ENCODE measurements at regions not wholly inside any gene's neighbourhood (a gene's known extent, or its start where the extent isn't known, plus 50 kb on each side); places are given as distances from the start of the nearest gene placed in this dataset.
"Not testable (repeated sequence)": the region's sequence is repeated elsewhere in the genome, so short reads cannot be mapped to it uniquely, and the experiment has no call there.

GRCh38 chrX:22585831-22586230 lies 313.1 kb downstream of the CBLL2 start:
- no peaks in the 10 kb centered on the region for H3K36me3 ChIP-seq (replicated peaks; ENCODE audit: low read depth, low read length)
- peaks cover 8% of the 10 kb centered on the region for H3K4me1 ChIP-seq (ENCODE audit: low read length)
- H3K4me2 ChIP-seq (ENCODE audit: low read length), result no peak overlapping the region
- no peaks in the 10 kb centered on the region for H3K9me3 ChIP-seq (ENCODE audit: insufficient read depth, low read length)
- no peaks in the 10 kb centered on the region for H3K79me2 ChIP-seq (ENCODE audit: low read length)
- no peak overlapping the region for H2AFZ ChIP-seq (ENCODE audit: low read depth, low read length)
- TF ChIP-seq CTCF (IDR thresholded peaks at IDR 0.05; ENCODE audit: low read depth, low read length) (no peak), EZH2phosphoT487 (IDR thresholded peaks at IDR 0.05; ENCODE audit: low read depth) (no peak)
- H3K27ac ChIP-seq (ENCODE audit: low read length), result no peak overlapping the region
- no peak overlapping the region for H3K4me3 ChIP-seq (ENCODE audit: low read length)
- no peak overlapping the region for H3K9ac ChIP-seq (ENCODE audit: low read length)
- no peaks in the 10 kb centered on the region for H3K27me3 ChIP-seq (ENCODE audit: low read depth, low read length)
- H4K20me1 ChIP-seq (ENCODE audit: insufficient read depth, low read length), result no peaks in the 10 kb centered on the region

DNA sequence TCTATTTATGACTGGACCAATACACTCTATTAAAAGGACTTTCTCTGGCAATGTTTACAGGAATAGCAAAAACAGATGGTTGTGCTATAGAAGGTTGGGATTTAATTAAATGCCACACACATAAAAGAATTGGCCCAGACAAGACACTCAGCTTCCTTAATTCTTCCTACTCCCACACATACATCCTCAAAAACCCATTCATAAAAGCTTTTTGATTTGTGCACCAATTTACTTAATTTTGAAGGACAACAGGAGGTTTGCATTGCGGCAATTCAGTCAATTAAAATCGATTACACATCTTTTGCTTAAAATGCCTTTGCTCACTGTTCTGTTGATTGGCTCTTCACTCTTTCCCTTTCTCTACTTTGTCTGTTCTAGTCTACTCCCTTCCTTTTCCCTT lies 317.1 kb downstream of the CBLL2 start:
- TF ChIP-seq EZH2phosphoT487 (IDR thresholded peaks at IDR 0.05; ENCODE audit: low read depth) (no peak), CTCF (IDR thresholded peaks at IDR 0.05; ENCODE audit: low read depth, low read length) (no peak)
- H4K20me1 ChIP-seq (ENCODE audit: insufficient read depth, low read length), result no peaks in the 10 kb centered on the region
- H3K27ac ChIP-seq (ENCODE audit: low read length), result no peak overlapping the region
- no peaks in the 10 kb centered on the region for H3K36me3 ChIP-seq (replicated peaks; ENCODE audit: low read depth, low read length)
- no peak overlapping the region for H2AFZ ChIP-seq (ENCODE audit: low read depth, low read length)
- H3K9me3 ChIP-seq (ENCODE audit: insufficient read depth, low read length), result no peaks in the 10 kb centered on the region
- no peak overlapping the region for H3K9ac ChIP-seq (ENCODE audit: low read length)
- H3K79me2 ChIP-seq (ENCODE audit: low read length), result no peaks in the 10 kb centered on the region
- peaks cover 8% of the 10 kb centered on the region for H3K4me1 ChIP-seq (ENCODE audit: low read length)
- no peak overlapping the region for H3K4me3 ChIP-seq (ENCODE audit: low read length)
- no peaks in the 10 kb centered on the region for H3K27me3 ChIP-seq (ENCODE audit: low read depth, low read length)
- no peak overlapping the region for H3K4me2 ChIP-seq (ENCODE audit: low read length)

GRCh38 chrX:22594766-22595165 lies 322.1 kb downstream of the CBLL2 start:
- Histone ChIP-seq H3K79me2 (ENCODE audit: low read length) (no peaks in the 10 kb centered on the region), H3K36me3 (replicated peaks; ENCODE audit: low read depth, low read length) (no peaks in the 10 kb centered on the region), H3K4me1 (ENCODE audit: low read length) (no peaks in the 10 kb centered on the region), H3K27me3 (ENCODE audit: low read depth, low read length) (no peaks in the 10 kb centered on the region), H3K27ac (ENCODE audit: low read length) (no peak overlapping the region), H2AFZ (ENCODE audit: low read depth, low read length) (no peak overlapping the region), H4K20me1 (ENCODE audit: insufficient read depth, low read length) (no peaks in the 10 kb centered on the region), H3K9ac (ENCODE audit: low read length) (no peak overlapping the region), H3K4me2 (ENCODE audit: low read length) (no peak overlapping the region), H3K4me3 (ENCODE audit: low read length) (no peak overlapping the region), H3K9me3 (ENCODE audit: insufficient read depth, low read length) (no peaks in the 10 kb centered on the region)
- no peak for TF ChIP-seq CTCF (IDR thresholded peaks at IDR 0.05; ENCODE audit: low read depth, low read length)
- no peak for TF ChIP-seq EZH2phosphoT487 (IDR thresholded peaks at IDR 0.05; ENCODE audit: low read depth)

GRCh38 chrX:22603060-22603459 lies 330.3 kb downstream of the CBLL2 start:
- Histone ChIP-seq H2AFZ (ENCODE audit: low read depth, low read length) (no peak overlapping the region), H3K4me2 (ENCODE audit: low read length) (no peak overlapping the region), H3K27ac (ENCODE audit: low read length) (no peak overlapping the region), H3K79me2 (ENCODE audit: low read length) (no peaks in the 10 kb centered on the region), H3K4me1 (ENCODE audit: low read length) (no peaks in the 10 kb centered on the region), H3K27me3 (ENCODE audit: low read depth, low read length) (no peaks in the 10 kb centered on the region), H4K20me1 (ENCODE audit: insufficient read depth, low read length) (no peaks in the 10 kb centered on the region), H3K9me3 (ENCODE audit: insufficient read depth, low read length) (no peaks in the 10 kb centered on the region), H3K9ac (ENCODE audit: low read length) (no peak overlapping the region), H3K4me3 (ENCODE audit: low read length) (no peak overlapping the region), H3K36me3 (replicated peaks; ENCODE audit: low read depth, low read length) (no peaks in the 10 kb centered on the region)
- no peak for TF ChIP-seq CTCF (IDR thresholded peaks at IDR 0.05; ENCODE audit: low read depth, low read length)
- TF ChIP-seq EZH2phosphoT487 (IDR thresholded peaks at IDR 0.05; ENCODE audit: low read depth), result no peak

DNA sequence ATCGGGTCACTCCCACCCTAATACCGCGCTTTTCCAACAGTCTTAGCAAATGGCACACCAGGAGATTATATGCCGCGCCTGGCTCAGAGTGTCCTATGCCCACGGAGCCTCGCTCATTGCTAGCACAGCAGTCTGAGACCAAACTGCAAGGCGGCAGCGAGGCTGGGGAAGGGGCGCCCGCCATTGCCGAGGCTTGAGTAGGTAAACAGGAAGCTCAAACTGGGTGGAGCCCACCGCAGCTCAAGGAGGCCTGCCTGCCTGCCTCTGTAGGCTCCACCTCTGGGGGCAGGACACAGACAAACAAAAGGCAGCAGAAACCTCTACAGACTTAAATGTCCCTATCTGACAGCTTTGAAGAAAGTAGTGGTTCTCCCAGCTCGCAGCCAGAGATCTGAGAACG lies 336.7 kb downstream of the CBLL2 start:
- H3K9me3 ChIP-seq (ENCODE audit: insufficient read depth, low read length); H3K4me2 ChIP-seq (ENCODE audit: low read length); H3K4me1 ChIP-seq (ENCODE audit: low read length); H3K27ac ChIP-seq (ENCODE audit: low read length); H3K36me3 ChIP-seq (replicated peaks; ENCODE audit: low read depth, low read length); H3K79me2 ChIP-seq (ENCODE audit: low read length); H3K9ac ChIP-seq (ENCODE audit: low read length); H3K4me3 ChIP-seq (ENCODE audit: low read length); H2AFZ ChIP-seq (ENCODE audit: low read depth, low read length); H4K20me1 ChIP-seq (ENCODE audit: insufficient read depth, low read length); H3K27me3 ChIP-seq (ENCODE audit: low read depth, low read length): not testable (repeated sequence)
